ENCODE measurements at regions not wholly inside any gene's neighbourhood (a gene's known extent, or its start where the extent isn't known, plus 50 kb on each side); places are given as distances from the start of the nearest gene placed in this dataset.

- no peak for TF ChIP-seq CTCF (conservative IDR thresholded peaks at IDR 0.05)
- no peak for TF ChIP-seq ZFX (IDR thresholded peaks at IDR 0.05)
Observed at GRCh38 chr6:88441346-88441745, 275.2 kb upstream of the CNR1 start.
